Omental fat pad (tissue), 3 donors: ENCODE measurements at regions not wholly inside any gene's neighbourhood (a gene's known extent, or its start where the extent isn't known, plus 50 kb on each side); places are given as distances from the start of the nearest gene placed in this dataset.

Experiments used
- ATAC-seq: fragments of 150-250 bp; one replicate; pipeline ENCODE4 v1.9.1; 2016; ENCODE audit warnings: mild to moderate bottlenecking, moderate library complexity; ENCODE audit not compliant: low FRiP score
- DNase-seq: peaks from one replicate; pipeline ENCODE4 v3.0.0-alpha.2; 2019; ENCODE audit warnings: low spot score
- CTCF ChIP-seq, 3 donors: fragments of 450-650 bp; IDR thresholded peaks; one replicate each; pipeline ENCODE4 v1.5.1; 2016 to 2017; ENCODE audit warnings: antibody characterized with exemption in 3 of 3, mild to moderate bottlenecking in 3 of 3, moderate library complexity in 2 of 3

DNA sequence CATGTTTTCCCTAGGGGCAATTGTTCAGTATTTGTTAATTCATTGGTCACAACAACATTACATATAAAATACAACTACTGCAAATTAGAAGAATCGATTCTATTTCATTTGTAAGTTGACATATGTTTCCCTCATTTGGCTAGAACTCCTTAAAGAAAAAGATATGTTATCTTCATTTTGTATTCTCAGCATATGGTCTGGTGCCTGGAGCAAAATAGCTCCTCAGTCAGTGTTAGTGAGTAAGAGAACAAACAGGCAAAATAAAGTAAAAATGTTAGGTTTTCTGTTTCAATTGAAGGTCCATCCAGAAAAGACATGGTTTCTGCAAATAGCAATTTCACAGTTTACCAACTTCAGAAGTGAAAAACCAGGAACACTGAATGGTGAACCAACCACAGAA is 1343.1 kb downstream of the ROBO1 start:
- no peak for ATAC-seq
- no peak for TF ChIP-seq CTCF (IDR thresholded peaks at IDR 0.05)
- no peak for DNase-seq

DNA sequence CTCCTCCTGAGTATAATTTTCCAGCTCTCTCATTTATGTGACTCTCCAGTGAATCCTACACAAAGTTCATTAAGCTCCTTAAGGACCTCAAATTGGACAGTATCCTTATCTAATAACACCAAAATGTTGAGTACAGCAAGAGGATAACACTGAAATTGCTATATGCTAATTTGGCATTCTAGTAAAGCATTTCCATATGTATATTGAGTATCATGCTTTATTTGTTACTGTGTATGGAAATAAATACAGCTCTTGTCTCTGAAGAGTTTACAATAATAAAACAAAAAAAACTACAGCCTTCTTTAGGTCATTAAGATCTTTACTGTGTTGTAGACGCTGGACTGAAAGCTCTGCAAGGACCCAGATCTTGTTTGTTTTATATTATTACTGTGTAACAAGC is 1341.3 kb downstream of the ROBO1 start:
- TF ChIP-seq CTCF (IDR thresholded peaks at IDR 0.05) = no peak
- DNase-seq (no peak), ATAC-seq (no peak)

DNA sequence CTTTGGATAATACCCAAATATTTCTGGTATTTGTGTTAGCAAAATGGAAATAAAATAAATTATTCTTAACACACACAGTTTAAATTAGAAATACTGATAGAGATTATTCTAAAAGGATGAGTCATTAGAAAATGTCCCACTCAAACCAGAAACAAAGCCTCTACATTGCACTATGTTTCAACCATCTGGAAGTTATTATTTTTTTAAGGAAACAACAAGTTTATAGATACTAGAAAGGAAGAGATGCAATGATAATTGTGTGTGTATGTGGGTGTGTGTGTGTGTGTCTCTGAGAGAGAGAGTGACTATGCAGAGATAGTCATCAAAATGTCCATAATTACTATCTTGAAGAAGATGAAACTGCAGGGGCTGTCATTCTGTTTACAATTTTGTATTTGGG is 1340.5 kb downstream of the ROBO1 start:
- ATAC-seq (no peak), DNase-seq (no peak)
- TF ChIP-seq CTCF (IDR thresholded peaks at IDR 0.05) = no peak

GRCh38 chr3:78430741-78431140 is 1337.1 kb downstream of the ROBO1 start:
- DNase-seq = no peak
- TF ChIP-seq CTCF (IDR thresholded peaks at IDR 0.05) = no peak
- ATAC-seq = no peak

GRCh38 chr3:78434801-78435200 is 1333.0 kb downstream of the ROBO1 start:
- TF ChIP-seq CTCF (IDR thresholded peaks at IDR 0.05) = no peak
- DNase-seq (no peak), ATAC-seq (no peak)

DNA sequence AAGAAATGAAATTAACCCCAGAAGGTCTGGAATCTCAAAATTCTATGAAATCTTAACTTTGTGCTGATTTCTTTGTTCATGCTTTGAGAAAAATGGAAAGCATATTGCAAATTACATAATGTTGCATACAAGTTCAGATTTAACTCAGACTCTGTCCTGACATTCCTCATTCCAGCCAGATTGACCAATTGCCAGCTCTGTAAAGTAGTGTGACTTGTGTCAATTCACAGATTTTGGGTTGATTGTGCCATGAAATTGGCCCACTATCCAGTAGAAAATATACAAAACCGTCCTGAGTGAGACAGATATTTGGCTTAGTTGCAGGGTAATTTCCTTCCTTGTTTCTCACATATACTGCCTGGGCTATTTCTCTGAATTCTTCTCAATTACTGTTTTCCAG is 1312.6 kb downstream of the ROBO1 start:
- TF ChIP-seq CTCF (IDR thresholded peaks at IDR 0.05) = no peak
- ATAC-seq (no peak), DNase-seq (no peak)

- DNase-seq = no peak
- no peak for TF ChIP-seq CTCF (IDR thresholded peaks at IDR 0.05)
- ATAC-seq = no peak
Observed at GRCh38 chr3:78455712-78456433, 1311.9 kb downstream of the ROBO1 start.
